Dendritic cell treated with granulocyte-macrophage colony-stimulating factor and Interleukin-4, amounts not matched to agents 40 ng/mL and 50 ng/mL, for 4 days (primary cell): ENCODE measurements at regions not wholly inside any gene's neighbourhood (a gene's known extent, or its start where the extent isn't known, plus 50 kb on each side); places are given as distances from the start of the nearest gene placed in this dataset.
"Not testable (repeated sequence)": the region's sequence is repeated elsewhere in the genome, so short reads cannot be mapped to it uniquely, and the experiment has no call there.

Experiments used
- H3K27ac Mint-ChIP-seq: one replicate; pipeline ENCODE4 v1.8.0; 2022; ENCODE audit warnings: mild to moderate bottlenecking, mixed read lengths
- H3K27me3 Mint-ChIP-seq: one replicate; pipeline ENCODE4 v1.8.0; 2022; ENCODE audit warnings: mild to moderate bottlenecking, mixed read lengths
- H3K36me3 Mint-ChIP-seq: one replicate; pipeline ENCODE4 v1.8.0; 2022; ENCODE audit warnings: low read depth, mixed read lengths
- H3K4me1 Mint-ChIP-seq: one replicate; pipeline ENCODE4 v1.8.0; 2022; ENCODE audit warnings: low read depth, mixed read lengths
- H3K4me3 Mint-ChIP-seq: one replicate; pipeline ENCODE4 v1.8.0; 2022; ENCODE audit warnings: mild to moderate bottlenecking, moderate library complexity, mixed read lengths
- H3K9me3 Mint-ChIP-seq: one replicate; pipeline ENCODE4 v1.8.0; 2022; ENCODE audit warnings: mixed read lengths
- intact Hi-C: fragments of 100-400 bp; cut with micrococcal nuclease; formaldehyde crosslinking; loops from one replicate; pipeline ENCODE4 v1.15.0; 2022

DNA sequence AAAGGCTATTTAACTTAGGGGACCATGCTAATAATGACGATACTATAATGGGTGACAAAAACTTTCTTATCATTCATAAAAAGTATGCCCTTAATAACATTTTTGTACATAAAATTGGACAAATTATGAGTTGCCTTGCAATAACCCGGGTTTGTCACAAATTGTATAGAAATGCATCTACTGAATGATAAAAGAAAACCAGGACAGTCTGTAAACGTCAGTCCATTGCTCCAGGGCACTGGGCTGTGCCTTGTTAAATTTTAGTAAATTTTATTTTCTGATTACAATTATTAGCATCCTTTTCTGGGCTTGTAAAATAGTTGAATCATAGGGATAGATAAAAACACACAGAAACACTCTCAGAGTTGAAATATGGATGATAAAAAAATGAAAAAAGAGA lies 778.3 kb downstream of the RAPGEF2 start:
- H3K4me1 Mint-ChIP-seq = no peaks in the 10 kb centered on the region
- no peak overlapping the region for H3K27ac Mint-ChIP-seq
- intact Hi-C loops = no loop called here
- H3K4me3 Mint-ChIP-seq = no peak overlapping the region
- H3K36me3 Mint-ChIP-seq = no peaks in the 10 kb centered on the region
- H3K9me3 Mint-ChIP-seq = peaks cover 21% of the 10 kb centered on the region
- H3K27me3 Mint-ChIP-seq = no peaks in the 10 kb centered on the region

DNA sequence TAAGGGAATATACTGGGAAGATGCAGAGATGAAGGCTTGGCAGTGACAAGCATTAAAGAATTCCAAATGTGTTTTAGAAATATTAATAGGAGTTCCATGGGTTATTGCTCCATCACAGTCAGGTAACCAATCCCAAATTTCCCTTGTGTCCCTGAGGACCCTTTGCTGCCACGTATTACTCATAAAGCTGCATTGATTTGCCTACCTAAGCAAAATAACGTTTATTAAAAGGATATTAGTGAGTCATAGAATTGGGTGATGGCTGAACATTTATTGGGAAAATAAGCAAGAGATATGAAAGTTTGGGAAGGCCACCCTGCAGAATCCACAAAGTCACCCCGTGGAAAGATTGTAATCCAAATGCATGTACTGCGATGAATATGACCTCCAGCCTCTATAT lies 782.1 kb downstream of the RAPGEF2 start:
- intact Hi-C loops = no loop called here
- Mint-ChIP-seq H3K4me3 (no peak overlapping the region), H3K4me1 (no peaks in the 10 kb centered on the region), H3K27ac (no peak overlapping the region), H3K36me3 (no peaks in the 10 kb centered on the region), H3K27me3 (no peaks in the 10 kb centered on the region), H3K9me3 (no peaks in the 10 kb centered on the region)

DNA sequence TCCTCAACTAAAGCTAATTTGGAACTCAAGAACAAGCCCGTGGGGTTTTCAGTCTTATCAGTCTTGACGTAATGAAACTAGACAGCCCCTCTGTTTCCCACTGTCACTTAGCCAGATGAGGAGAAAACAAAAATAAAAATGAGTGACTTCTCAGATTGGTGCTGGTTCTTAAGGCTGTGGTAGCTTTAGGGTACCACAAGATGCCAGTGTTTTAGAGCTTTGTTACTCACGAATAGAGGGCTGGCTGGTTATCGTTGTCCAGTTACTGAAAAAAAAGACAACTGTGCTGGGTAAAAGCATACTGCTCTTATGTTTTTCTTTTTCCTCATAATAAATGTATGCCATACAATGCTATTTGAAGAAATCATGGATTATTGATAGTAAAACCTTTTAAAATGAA lies 796.7 kb downstream of the RAPGEF2 start:
- Mint-ChIP-seq H3K9me3 (peaks cover 17% of the 10 kb centered on the region), H3K36me3 (no peaks in the 10 kb centered on the region), H3K27ac (no peak overlapping the region), H3K4me3 (no peak overlapping the region), H3K27me3 (no peaks in the 10 kb centered on the region), H3K4me1 (no peaks in the 10 kb centered on the region)
- intact Hi-C loops = no loop called here

DNA sequence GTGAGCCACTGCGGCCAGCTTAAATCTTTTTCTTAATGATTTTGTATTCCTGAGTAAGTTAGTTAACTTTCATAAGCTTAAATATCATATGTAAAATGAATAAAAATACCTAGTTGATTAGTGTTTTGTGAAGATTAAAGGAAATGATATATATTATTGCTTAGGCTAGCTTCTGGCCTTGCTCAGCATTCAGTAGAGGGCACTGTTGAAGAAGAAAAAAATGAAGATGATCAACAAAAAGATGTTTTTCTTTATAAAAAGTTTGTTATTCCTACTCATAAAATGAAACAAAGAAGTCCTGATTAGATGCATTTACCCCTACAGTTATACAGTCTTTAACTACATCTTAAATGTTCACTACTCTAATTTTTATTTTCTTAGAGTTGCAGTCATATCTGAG lies 797.7 kb downstream of the RAPGEF2 start:
- intact Hi-C loops = no loop called here
- Mint-ChIP-seq H3K4me1 (no peaks in the 10 kb centered on the region), H3K9me3 (peaks cover 17% of the 10 kb centered on the region), H3K27ac (no peak overlapping the region), H3K4me3 (no peak overlapping the region), H3K36me3 (no peaks in the 10 kb centered on the region), H3K27me3 (no peaks in the 10 kb centered on the region)

DNA sequence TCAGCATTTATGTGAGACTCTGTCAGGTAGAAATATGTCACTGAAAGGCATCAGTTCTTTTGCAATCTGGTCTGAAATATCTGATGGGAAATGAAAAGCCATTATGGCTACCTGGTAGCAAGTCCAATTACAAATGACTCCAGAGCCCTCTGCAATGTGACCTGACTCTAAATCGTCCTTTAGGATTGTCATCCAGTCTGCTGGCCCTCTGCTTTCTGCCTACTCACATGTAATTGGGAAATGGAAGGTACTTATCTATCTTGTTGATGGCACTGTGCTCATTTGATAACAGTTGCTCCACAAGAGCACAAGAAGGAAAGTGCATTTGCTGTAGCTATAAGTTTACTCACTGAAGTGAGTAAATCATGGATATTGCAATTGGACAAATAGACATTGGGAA lies 799.8 kb downstream of the RAPGEF2 start:
- no peaks in the 10 kb centered on the region for H3K27me3 Mint-ChIP-seq
- intact Hi-C loops = no loop called here
- H3K27ac Mint-ChIP-seq = no peak overlapping the region
- no peaks in the 10 kb centered on the region for H3K4me1 Mint-ChIP-seq
- no peaks in the 10 kb centered on the region for H3K36me3 Mint-ChIP-seq
- peaks cover 1% of the 10 kb centered on the region for H3K9me3 Mint-ChIP-seq
- H3K4me3 Mint-ChIP-seq = no peak overlapping the region

DNA sequence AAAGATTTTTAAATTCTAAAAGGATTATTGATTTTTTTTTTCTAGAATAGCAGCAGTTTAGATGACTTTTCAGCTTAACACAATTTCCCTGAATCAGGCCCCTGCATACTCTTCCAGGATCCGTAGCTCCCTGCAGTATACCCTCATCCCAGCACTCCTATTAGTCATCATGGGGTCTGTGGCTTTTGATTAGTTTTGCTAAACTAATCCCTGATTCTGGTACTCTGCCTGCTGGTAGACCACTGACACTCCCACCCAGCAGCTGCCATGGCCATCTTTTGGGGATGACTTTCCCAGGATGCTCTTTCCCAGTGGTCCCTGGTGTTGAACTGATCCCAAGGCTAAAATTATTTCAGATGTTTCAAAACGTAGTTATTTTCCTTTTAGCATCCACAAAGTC lies 802.0 kb downstream of the RAPGEF2 start:
- H3K27ac Mint-ChIP-seq = no peak overlapping the region
- no peaks in the 10 kb centered on the region for H3K4me1 Mint-ChIP-seq
- H3K27me3 Mint-ChIP-seq = no peaks in the 10 kb centered on the region
- no peaks in the 10 kb centered on the region for H3K9me3 Mint-ChIP-seq
- no peak overlapping the region for H3K4me3 Mint-ChIP-seq
- intact Hi-C loops = no loop called here
- H3K36me3 Mint-ChIP-seq = no peaks in the 10 kb centered on the region

DNA sequence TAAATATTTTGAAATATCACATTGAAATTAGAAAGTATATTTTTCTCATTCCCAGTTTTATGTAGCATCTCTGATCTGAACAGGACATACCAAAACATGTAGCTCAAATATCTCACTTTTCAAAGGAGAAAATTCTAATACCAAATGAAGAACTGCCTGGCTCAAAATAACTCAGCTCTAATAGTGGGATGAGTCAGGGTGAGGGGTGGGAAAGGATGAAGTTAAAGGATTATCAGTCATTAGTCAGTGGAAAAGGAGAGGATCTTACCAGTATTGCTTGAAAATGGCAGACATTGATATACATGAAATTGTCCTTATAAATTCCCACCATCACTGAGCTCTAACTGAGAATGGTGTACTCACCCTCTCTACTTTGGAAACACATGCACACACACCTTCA lies 803.2 kb downstream of the RAPGEF2 start:
- H3K27me3 Mint-ChIP-seq = no peaks in the 10 kb centered on the region
- H3K4me3 Mint-ChIP-seq = no peak overlapping the region
- no peaks in the 10 kb centered on the region for H3K4me1 Mint-ChIP-seq
- intact Hi-C loops = no loop called here
- H3K9me3 Mint-ChIP-seq = no peaks in the 10 kb centered on the region
- no peak overlapping the region for H3K27ac Mint-ChIP-seq
- H3K36me3 Mint-ChIP-seq = no peaks in the 10 kb centered on the region

DNA sequence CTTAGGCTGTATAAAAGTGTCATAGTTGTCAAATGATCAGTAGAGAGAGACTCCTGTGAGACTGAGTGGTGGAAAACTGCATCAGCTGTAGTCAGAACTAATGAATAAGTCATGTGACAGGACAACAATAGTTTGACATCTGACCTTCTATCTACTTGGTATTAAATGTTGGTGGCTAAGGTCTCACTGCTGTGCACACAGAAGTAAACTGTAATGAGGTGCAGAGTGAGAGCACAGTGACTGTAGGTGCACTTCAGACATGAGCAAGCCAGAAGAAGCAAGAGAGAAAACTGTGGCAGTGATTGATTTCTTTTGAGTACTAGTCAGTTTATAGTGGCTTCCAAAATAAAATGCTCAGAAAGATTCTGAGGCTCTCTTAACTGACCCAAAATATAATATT lies 803.6 kb downstream of the RAPGEF2 start:
- H3K27ac Mint-ChIP-seq = no peak overlapping the region
- H3K36me3 Mint-ChIP-seq = no peaks in the 10 kb centered on the region
- H3K4me3 Mint-ChIP-seq = no peak overlapping the region
- H3K27me3 Mint-ChIP-seq = no peaks in the 10 kb centered on the region
- H3K4me1 Mint-ChIP-seq = no peaks in the 10 kb centered on the region
- H3K9me3 Mint-ChIP-seq = no peaks in the 10 kb centered on the region
- intact Hi-C loops = no loop called here

DNA sequence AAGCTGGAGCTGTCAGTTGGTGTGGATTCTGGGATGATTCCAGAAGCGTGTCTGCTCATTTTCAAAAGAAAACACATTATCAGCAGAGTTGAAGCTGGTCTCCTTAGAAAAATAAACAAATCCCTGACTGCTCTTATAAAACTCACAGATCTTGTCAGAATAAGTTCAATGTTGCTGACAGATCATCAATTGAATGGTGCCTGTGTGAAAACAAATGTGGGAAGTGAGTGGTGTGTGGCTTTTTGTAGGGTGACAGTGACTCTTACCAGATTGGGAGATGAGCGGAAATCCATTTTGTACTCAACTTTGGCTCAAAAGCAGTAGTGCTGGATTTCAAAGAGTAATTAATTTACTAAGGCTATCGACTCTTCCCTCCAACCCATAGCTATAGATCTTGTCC lies 807.8 kb downstream of the RAPGEF2 start:
- H3K4me1 Mint-ChIP-seq = no peaks in the 10 kb centered on the region
- no peak overlapping the region for H3K4me3 Mint-ChIP-seq
- intact Hi-C loops = no loop called here
- no peaks in the 10 kb centered on the region for H3K27me3 Mint-ChIP-seq
- no peaks in the 10 kb centered on the region for H3K9me3 Mint-ChIP-seq
- H3K27ac Mint-ChIP-seq = no peak overlapping the region
- no peaks in the 10 kb centered on the region for H3K36me3 Mint-ChIP-seq

DNA sequence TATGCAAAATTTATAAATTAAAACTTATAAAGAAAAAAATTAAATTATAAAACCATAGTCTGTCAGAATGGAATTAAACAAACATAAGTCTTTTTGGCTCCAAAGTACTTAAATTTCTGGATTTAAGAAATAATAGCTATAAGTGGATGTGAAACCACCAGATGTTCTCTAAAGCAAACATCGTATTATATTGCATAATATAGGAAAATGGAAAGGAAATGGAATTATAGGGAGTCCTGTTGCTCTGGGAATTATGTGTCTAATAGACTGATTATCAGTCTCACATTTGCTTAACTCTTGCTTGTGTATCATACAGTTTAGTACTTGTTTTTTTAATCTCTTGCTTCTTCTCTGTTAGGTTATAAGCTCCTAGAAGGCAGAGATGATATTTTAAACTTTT lies 819.2 kb downstream of the RAPGEF2 start:
- no peaks in the 10 kb centered on the region for H3K36me3 Mint-ChIP-seq
- no peak overlapping the region for H3K4me3 Mint-ChIP-seq
- H3K9me3 Mint-ChIP-seq = peaks cover 30% of the 10 kb centered on the region
- no peaks in the 10 kb centered on the region for H3K27me3 Mint-ChIP-seq
- H3K4me1 Mint-ChIP-seq = no peaks in the 10 kb centered on the region
- no peak overlapping the region for H3K27ac Mint-ChIP-seq
- intact Hi-C loops = no loop called here

DNA sequence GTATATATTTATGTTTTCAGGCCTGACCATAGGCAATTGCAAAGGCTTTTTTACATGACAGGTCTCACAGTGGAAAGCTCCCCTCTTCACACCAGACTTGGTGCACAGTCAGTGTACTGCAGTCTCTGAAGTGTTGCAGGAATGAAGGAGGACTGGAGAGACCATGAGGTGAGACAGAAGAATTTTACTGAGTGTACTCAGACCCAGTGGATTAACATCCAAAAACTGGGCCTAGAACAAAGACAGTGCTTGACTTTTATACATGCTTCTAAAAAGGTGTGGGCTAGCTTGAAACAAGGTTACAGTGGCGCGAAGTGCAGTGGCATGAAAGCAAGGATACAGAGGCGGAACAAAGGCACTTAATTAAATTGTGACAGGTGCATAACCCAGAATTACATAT lies 822.9 kb downstream of the RAPGEF2 start:
- Mint-ChIP-seq H3K27ac (no peak overlapping the region), H3K27me3 (no peaks in the 10 kb centered on the region), H3K4me3 (no peak overlapping the region), H3K9me3 (peaks cover 34% of the 10 kb centered on the region), H3K36me3 (no peaks in the 10 kb centered on the region), H3K4me1 (no peaks in the 10 kb centered on the region)
- intact Hi-C loops = no loop called here

DNA sequence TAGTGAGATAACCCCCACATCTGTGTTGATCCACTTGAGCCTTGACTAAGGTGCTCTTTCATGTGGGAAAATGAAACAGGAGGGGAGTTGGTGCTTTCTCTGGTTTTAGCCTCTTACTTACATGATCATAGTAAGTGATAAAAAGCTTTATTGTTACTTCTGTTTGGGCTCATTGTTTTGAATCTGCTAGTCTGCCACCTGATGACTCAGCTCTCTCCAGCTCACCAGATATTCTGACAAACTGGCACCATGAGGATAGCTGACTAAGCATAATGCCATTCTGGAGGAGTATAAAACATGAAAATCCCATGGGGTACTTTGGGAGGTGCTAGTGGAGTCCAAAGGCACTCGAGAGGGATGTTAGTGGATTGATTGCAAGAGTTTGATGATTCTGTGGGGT lies 824.0 kb downstream of the RAPGEF2 start:
- H3K27ac Mint-ChIP-seq = no peak overlapping the region
- no peak overlapping the region for H3K4me3 Mint-ChIP-seq
- H3K4me1 Mint-ChIP-seq = no peaks in the 10 kb centered on the region
- H3K36me3 Mint-ChIP-seq = no peaks in the 10 kb centered on the region
- H3K27me3 Mint-ChIP-seq = no peaks in the 10 kb centered on the region
- H3K9me3 Mint-ChIP-seq = peaks cover 34% of the 10 kb centered on the region
- intact Hi-C loops = no loop called here

DNA sequence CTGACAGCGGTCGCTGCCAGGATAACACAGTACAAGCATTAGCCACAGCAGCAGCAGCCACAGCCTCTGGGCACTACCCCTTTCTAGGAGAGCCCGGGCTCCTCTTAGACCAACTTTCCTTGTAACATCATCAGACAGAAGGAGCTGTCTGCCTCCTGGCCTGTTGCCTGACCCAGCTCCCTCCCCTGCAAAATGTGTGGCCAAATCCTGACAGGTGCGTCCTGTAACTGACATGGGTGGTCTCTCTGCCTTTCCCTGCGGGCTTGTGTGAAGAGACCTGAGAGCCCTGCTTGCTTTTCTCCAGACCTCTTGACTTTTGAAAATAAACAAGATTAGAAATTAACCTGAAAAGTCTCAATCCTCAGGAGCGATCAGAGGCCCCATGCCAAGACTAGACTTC lies 824.9 kb downstream of the RAPGEF2 start:
- H3K9me3 Mint-ChIP-seq = peaks cover 34% of the 10 kb centered on the region
- intact Hi-C loops = no loop called here
- no peak overlapping the region for H3K27ac Mint-ChIP-seq
- no peaks in the 10 kb centered on the region for H3K4me1 Mint-ChIP-seq
- H3K4me3 Mint-ChIP-seq = no peak overlapping the region
- no peaks in the 10 kb centered on the region for H3K27me3 Mint-ChIP-seq
- no peaks in the 10 kb centered on the region for H3K36me3 Mint-ChIP-seq

DNA sequence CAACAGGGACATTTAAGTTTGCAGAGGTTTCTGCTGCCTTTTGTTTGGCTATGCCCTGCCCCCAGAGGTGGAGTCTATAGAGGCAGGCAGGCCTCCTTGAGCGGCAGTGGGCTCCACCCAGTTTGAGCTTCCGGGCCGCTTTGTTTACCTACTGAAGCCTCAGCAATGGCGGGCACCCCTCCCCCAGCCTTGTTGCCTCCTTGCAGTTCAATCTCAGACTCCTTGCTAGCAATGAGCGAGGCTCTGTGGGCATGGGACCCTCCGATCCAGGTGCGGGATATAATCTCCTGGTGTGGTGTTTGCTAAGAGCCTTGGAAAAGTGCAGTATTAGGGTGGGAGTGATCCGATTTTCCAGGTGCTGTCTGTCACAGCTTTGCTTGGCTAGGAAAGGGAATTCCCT lies 831.7 kb downstream of the RAPGEF2 start:
- not testable (repeated sequence) for H3K27ac Mint-ChIP-seq

DNA sequence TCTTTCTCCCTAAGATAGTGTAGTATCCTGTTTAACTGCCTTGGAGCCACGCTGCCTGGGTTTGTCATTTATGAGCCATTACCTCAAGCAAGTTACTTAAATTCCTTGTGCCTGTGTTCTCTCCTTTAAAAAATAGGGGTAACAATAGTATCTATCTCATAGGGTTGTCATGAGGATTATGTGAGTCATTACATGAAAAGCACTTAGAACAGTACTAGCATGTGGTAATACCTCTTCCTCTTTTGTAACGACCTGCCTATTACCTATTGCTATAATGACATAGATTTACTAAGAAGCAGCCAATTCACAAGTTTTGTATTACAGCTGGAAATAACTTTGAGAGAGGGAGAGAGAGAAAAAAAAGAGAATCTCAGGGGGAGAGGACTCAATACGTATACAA lies 834.7 kb downstream of the RAPGEF2 start:
- Mint-ChIP-seq H3K27me3 (no peaks in the 10 kb centered on the region), H3K9me3 (peaks cover 29% of the 10 kb centered on the region), H3K27ac (no peak overlapping the region), H3K4me3 (no peak overlapping the region), H3K4me1 (no peaks in the 10 kb centered on the region), H3K36me3 (no peaks in the 10 kb centered on the region)
- intact Hi-C loops = no loop called here

More for the DNA sequence above, 831.7 kb downstream of the RAPGEF2 start:
- H3K4me3 Mint-ChIP-seq, intact Hi-C loops, H3K27me3 Mint-ChIP-seq, H3K4me1 Mint-ChIP-seq, H3K36me3 Mint-ChIP-seq: not testable (repeated sequence)
- H3K9me3 Mint-ChIP-seq = peaks cover 29% of the 10 kb centered on the region

DNA sequence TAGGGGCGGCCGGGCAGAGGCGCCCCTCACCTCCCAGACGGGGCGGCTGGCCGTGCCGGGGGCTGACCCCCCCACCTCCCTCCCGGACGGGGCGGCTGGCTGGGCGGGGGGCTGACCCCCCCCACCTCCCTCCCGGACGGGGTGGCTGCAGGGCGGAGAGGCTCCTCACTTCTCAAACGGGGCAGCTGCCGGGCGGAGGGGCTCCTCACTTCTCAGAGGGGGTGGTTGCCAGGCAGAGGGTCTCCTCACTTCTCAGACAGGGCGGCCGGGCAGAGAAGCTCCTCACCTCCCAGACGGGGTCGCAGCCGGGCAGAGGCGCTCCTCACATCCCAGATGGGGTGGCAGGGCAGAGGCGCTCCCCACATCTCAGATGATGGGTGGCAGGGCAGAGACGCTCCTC lies 836.8 kb downstream of the RAPGEF2 start:
- H3K4me3 Mint-ChIP-seq, intact Hi-C loops, H3K27me3 Mint-ChIP-seq, H3K27ac Mint-ChIP-seq, H3K36me3 Mint-ChIP-seq, H3K4me1 Mint-ChIP-seq: not testable (repeated sequence)
- H3K9me3 Mint-ChIP-seq = peaks cover 15% of the 10 kb centered on the region
